ENCODE measurements at regions not wholly inside any gene's neighbourhood (a gene's known extent, or its start where the extent isn't known, plus 50 kb on each side); places are given as distances from the start of the nearest gene placed in this dataset.

DNA sequence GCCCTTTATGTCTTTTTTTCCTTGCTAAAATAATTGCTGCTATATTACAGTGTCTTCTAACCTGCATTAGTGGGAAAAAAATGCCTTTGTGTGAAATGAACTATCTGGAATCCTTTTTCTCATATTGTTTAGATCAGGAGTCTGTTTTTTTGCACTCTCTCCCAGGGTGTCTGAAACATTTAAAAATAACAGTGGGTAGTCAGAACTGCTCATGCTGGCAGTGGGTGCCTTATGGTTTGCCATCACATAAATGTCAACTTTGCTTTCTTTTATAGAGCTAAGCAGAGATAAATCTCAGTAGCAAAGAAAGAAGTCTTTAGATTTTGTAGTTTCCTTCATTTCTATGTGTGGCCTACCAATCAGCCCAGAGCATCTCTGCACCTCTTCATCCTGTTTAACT is 347.8 kb upstream of the RGMB start:
- BruUV-seq (replicated peaks): no TSS peak
- DNase-seq: no peak
- Histone ChIP-seq H3K79me1 (ENCODE audit: low read depth in 1 of 2, low read length in 2 of 2) (no peaks in the 10 kb centered on the region), H3K14ac (replicated peaks; ENCODE audit: low read depth, low read length) (no peak overlapping the region), H3K36me3 (ENCODE audit: control insufficient read depth, insufficient read depth, low read length) (no peaks in the 10 kb centered on the region), H3K23ac (ENCODE audit: low read depth, low read length) (no peak overlapping the region), H4K8ac (ENCODE audit: low read depth in 2 of 2, low read length in 2 of 2) (peak overlapping the region; percentile 33 to 62; a peak in 2 of 4 replicates), H2BK5ac (ENCODE audit: low read depth, low read length, poor library complexity, severe bottlenecking) (peak overlapping the region; percentile 20), H2BK15ac (ENCODE audit: low read depth, low read length) (no peak overlapping the region), H2AFZ (replicated peaks; ENCODE audit: low read length, poor library complexity) (no peak overlapping the region), H3K4me1 (ENCODE audit: control insufficient read depth, insufficient read depth, low read length) (peaks cover 12% of the 10 kb centered on the region), H3K4ac (ENCODE audit: low read depth, low read length) (no peak overlapping the region), H2BK20ac (ENCODE audit: low read depth, low read length) (peak overlapping the region; percentile 8; the same call in 1 of the 2 replicates), H2AK9ac (replicated peaks; ENCODE audit: low read depth, low read length, poor library complexity) (no peak overlapping the region), H4K5ac (ENCODE audit: low read depth, low read length) (peak overlapping the region; percentile 54; the same call in 1 of the 2 replicates), H3K27me3 (ENCODE audit: control insufficient read depth, insufficient read depth, low read length) (no peaks in the 10 kb centered on the region), H3K18ac (ENCODE audit: low read depth, low read length) (peak overlapping the region; percentile 29; the same call in 1 of the 2 replicates), H3K4me2 (ENCODE audit: low read depth, low read length) (no peak overlapping the region; the same call in 1 of the 2 replicates), H4K91ac (ENCODE audit: insufficient read depth, low read depth, low read length) (no peak overlapping the region), H3K4me3 (ENCODE audit: insufficient read depth, low read depth, low read length) (no peak overlapping the region), H4K20me1 (ENCODE audit: insufficient read depth, low read length) (no peaks in the 10 kb centered on the region), H2BK120ac (ENCODE audit: low read depth, low read length) (peak overlapping the region; percentile 32; the same call in 1 of the 2 replicates), H2AK5ac (ENCODE audit: low read depth, low read length) (no peak overlapping the region), H3K9ac (ENCODE audit: low read depth, low read length) (no peak overlapping the region), H3K56ac (ENCODE audit: extremely low read depth, insufficient read depth, low read length) (no peak overlapping the region), H3K9me1 (ENCODE audit: insufficient read depth, low read length) (no peaks in the 10 kb centered on the region), H3K9me3 (ENCODE audit: control insufficient read depth, insufficient read depth, low read length) (no peaks in the 10 kb centered on the region), H3K27ac (ENCODE audit: insufficient read depth, low read length) (no peak overlapping the region)
- ChIA-PET CTCF (no interaction called here), POLR2A (ENCODE audit: unreplicated experiment) (no interaction called here)
- ATAC-seq (ENCODE audit: low read depth): peak; percentile 56
- TF ChIP-seq CEBPB (IDR thresholded peaks at IDR 0.05; ENCODE audit: low read depth, low read length) (no peak), RFX5 (IDR thresholded peaks at IDR 0.05; ENCODE audit: low read depth, low read length) (no peak), USF2 (IDR thresholded peaks at IDR 0.05; ENCODE audit: low read depth, low read length) (no peak), MAFK (IDR thresholded peaks at IDR 0.05; ENCODE audit: low read depth, low read length) (no peak), NFE2L2 (IDR thresholded peaks at IDR 0.05; ENCODE audit: low read depth, low read length) (no peak), MXI1 (IDR thresholded peaks at IDR 0.05; ENCODE audit: borderline replicate concordance, low read depth, low read length) (no peak), FOS (IDR thresholded peaks at IDR 0.05; ENCODE audit: low read depth, low read length) (no peak), BHLHE40 (IDR thresholded peaks at IDR 0.05; ENCODE audit: low read depth, low read length) (no peak), POLR2A (IDR thresholded peaks at IDR 0.05; ENCODE audit: low read depth, low read length) (no peak), RCOR1 (IDR thresholded peaks at IDR 0.05; ENCODE audit: insufficient replicate concordance, low read length) (no peak), MAZ (IDR thresholded peaks at IDR 0.05; ENCODE audit: borderline replicate concordance, low read depth, low read length) (no peak), CHD1 (IDR thresholded peaks at IDR 0.05; ENCODE audit: low read depth, low read length) (no peak), RAD21 (IDR thresholded peaks at IDR 0.05; ENCODE audit: low read length) (no peak), SMC3 (IDR thresholded peaks at IDR 0.05; ENCODE audit: low read depth, low read length) (no peak)
- TF ChIP-seq, protein P1, sequence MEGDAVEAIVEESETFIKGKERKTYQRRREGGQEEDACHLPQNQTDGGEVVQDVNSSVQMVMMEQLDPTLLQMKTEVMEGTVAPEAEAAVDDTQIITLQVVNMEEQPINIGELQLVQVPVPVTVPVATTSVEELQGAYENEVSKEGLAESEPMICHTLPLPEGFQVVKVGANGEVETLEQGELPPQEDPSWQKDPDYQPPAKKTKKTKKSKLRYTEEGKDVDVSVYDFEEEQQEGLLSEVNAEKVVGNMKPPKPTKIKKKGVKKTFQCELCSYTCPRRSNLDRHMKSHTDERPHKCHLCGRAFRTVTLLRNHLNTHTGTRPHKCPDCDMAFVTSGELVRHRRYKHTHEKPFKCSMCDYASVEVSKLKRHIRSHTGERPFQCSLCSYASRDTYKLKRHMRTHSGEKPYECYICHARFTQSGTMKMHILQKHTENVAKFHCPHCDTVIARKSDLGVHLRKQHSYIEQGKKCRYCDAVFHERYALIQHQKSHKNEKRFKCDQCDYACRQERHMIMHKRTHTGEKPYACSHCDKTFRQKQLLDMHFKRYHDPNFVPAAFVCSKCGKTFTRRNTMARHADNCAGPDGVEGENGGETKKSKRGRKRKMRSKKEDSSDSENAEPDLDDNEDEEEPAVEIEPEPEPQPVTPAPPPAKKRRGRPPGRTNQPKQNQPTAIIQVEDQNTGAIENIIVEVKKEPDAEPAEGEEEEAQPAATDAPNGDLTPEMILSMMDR (conservative IDR thresholded peaks at IDR 0.05; ENCODE audit: low read depth, low read length): no peak
- TF ChIP-seq, protein P2, sequence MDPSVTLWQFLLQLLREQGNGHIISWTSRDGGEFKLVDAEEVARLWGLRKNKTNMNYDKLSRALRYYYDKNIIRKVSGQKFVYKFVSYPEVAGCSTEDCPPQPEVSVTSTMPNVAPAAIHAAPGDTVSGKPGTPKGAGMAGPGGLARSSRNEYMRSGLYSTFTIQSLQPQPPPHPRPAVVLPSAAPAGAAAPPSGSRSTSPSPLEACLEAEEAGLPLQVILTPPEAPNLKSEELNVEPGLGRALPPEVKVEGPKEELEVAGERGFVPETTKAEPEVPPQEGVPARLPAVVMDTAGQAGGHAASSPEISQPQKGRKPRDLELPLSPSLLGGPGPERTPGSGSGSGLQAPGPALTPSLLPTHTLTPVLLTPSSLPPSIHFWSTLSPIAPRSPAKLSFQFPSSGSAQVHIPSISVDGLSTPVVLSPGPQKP (IDR thresholded peaks at IDR 0.05; ENCODE audit: borderline replicate concordance, low read depth, low read length): no peak
- in situ Hi-C loops (cut with MboI; ENCODE audit: low sequenced_read_pairs): no loop called here
- dilution Hi-C loops (cut with HindIII; ENCODE audit: low sequenced_read_pairs, unreplicated experiment): no loop called here
- intact Hi-C loops (cut with micrococcal nuclease): no loop called here
